ENCODE measurements at regions not wholly inside any gene's neighbourhood (a gene's known extent, or its start where the extent isn't known, plus 50 kb on each side); places are given as distances from the start of the nearest gene placed in this dataset.

DNA sequence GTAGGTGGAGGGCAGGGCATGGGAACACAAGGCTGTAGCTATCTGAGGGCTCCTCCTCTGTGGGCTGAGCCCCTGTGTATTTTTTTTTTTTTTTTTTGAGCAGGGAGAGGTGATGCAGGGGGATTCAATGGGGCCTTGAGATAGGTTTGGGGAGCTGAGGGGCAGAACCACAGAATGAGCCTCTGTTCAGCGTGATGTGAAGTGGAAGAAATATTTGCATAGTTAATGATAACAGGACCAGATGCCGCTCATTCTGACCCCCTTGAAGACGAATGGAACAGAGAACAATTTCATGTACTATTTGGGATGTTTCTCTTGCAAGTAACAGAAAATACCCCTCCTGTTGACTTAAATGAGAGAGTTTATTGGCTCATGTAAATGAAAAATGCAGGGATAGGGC is 69.7 kb upstream of the EMX2 start:
- Histone ChIP-seq H3K9me3 (no peaks in the 10 kb centered on the region), H3K4me3 (no peak overlapping the region), H3K27me3 (no peaks in the 10 kb centered on the region), H3K36me3 (no peaks in the 10 kb centered on the region), H3K27ac (no peak overlapping the region), H3K4me1 (peaks cover 32% of the 10 kb centered on the region)
- intact Hi-C loops (cut with DNase I) = no loop called here
- TF ChIP-seq, protein P1, sequence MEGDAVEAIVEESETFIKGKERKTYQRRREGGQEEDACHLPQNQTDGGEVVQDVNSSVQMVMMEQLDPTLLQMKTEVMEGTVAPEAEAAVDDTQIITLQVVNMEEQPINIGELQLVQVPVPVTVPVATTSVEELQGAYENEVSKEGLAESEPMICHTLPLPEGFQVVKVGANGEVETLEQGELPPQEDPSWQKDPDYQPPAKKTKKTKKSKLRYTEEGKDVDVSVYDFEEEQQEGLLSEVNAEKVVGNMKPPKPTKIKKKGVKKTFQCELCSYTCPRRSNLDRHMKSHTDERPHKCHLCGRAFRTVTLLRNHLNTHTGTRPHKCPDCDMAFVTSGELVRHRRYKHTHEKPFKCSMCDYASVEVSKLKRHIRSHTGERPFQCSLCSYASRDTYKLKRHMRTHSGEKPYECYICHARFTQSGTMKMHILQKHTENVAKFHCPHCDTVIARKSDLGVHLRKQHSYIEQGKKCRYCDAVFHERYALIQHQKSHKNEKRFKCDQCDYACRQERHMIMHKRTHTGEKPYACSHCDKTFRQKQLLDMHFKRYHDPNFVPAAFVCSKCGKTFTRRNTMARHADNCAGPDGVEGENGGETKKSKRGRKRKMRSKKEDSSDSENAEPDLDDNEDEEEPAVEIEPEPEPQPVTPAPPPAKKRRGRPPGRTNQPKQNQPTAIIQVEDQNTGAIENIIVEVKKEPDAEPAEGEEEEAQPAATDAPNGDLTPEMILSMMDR (IDR thresholded peaks at IDR 0.05) = no peak
- TF ChIP-seq POLR2A (IDR thresholded peaks at IDR 0.05) (no peak), POLR2AphosphoS5 (IDR thresholded peaks at IDR 0.05; ENCODE audit: insufficient read depth in 1 of 2, low read depth in 1 of 2) (no peak)
- no peak for DNase-seq (ENCODE audit: extremely low spot score in 2 of 2)

DNA sequence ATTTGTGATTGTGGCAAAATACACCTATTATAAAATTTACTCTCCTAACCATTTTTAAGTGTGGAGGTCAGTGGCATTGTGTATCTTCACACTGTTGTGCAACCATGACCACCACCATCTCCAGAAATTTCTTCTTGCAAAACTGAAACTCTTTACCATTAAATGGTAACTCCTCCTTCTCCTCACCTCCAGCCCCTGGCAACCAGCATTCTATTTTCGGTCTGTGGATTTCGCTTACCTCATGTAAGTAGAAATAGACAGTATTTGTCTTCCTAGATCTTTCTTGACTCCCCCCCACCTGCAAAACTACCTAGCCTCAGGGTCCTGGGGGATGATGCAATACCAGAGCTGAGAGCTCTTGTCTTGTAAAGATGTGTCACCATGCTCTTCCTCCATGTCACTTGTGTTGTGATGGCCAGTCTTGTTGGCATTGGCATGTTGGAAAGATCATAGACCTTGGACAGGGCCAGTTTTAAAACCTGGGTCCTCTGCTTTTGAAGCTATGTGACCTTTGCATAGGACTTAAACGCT is 71.1 kb upstream of the EMX2 start:
- no peak for TF ChIP-seq POLR2AphosphoS5 (IDR thresholded peaks at IDR 0.05; ENCODE audit: insufficient read depth in 1 of 2, low read depth in 1 of 2)
- no peak for TF ChIP-seq POLR2A (IDR thresholded peaks at IDR 0.05)
- TF ChIP-seq, protein P1 (IDR thresholded peaks at IDR 0.05) = no peak
- H3K4me3 ChIP-seq = no peak overlapping the region
- no peak overlapping the region for H3K27ac ChIP-seq
- intact Hi-C loops (cut with DNase I) = no loop called here
- no peak for DNase-seq (ENCODE audit: extremely low spot score in 2 of 2)
- H3K4me1 ChIP-seq = peaks cover 17% of the 10 kb centered on the region
- H3K27me3 ChIP-seq = no peaks in the 10 kb centered on the region
- H3K36me3 ChIP-seq = no peaks in the 10 kb centered on the region
- H3K9me3 ChIP-seq = no peaks in the 10 kb centered on the region

DNA sequence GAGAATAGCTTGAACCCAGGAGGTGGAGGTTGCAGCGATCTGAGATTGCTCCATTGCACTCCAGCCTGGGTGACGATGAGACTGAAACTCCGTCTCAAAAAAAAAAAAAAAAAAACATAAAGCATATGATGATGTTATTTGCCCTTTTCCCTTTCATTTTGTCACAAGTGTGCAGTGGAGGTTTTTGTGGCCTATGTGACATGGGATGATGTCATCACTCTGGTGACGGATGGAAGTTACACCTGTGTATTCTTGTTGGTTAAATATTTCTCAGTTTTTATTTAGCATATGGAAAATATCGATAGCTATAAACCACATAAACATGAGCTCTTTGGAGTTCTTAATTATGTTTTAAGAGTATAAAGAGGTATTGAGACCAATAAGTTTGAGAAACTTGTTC is 71.8 kb upstream of the EMX2 start:
- intact Hi-C loops (cut with DNase I) = no loop called here
- TF ChIP-seq, protein P1 (IDR thresholded peaks at IDR 0.05) = no peak
- TF ChIP-seq POLR2A (IDR thresholded peaks at IDR 0.05) (no peak), POLR2AphosphoS5 (IDR thresholded peaks at IDR 0.05; ENCODE audit: insufficient read depth in 1 of 2, low read depth in 1 of 2) (no peak)
- Histone ChIP-seq H3K27ac (no peak overlapping the region), H3K36me3 (no peaks in the 10 kb centered on the region), H3K4me3 (no peak overlapping the region), H3K4me1 (peaks cover 12% of the 10 kb centered on the region), H3K27me3 (no peaks in the 10 kb centered on the region), H3K9me3 (no peaks in the 10 kb centered on the region)
- DNase-seq (ENCODE audit: extremely low spot score in 2 of 2) = no peak

- intact Hi-C loops (cut with DNase I) = no loop called here
- TF ChIP-seq, protein P1 (IDR thresholded peaks at IDR 0.05) = no peak
- no peak for TF ChIP-seq POLR2AphosphoS5 (IDR thresholded peaks at IDR 0.05; ENCODE audit: insufficient read depth in 1 of 2, low read depth in 1 of 2)
- TF ChIP-seq POLR2A (IDR thresholded peaks at IDR 0.05) = no peak
These were observed 73.9 kb upstream of the EMX2 start for GRCh38 chr10:117468665-117469064.

DNA sequence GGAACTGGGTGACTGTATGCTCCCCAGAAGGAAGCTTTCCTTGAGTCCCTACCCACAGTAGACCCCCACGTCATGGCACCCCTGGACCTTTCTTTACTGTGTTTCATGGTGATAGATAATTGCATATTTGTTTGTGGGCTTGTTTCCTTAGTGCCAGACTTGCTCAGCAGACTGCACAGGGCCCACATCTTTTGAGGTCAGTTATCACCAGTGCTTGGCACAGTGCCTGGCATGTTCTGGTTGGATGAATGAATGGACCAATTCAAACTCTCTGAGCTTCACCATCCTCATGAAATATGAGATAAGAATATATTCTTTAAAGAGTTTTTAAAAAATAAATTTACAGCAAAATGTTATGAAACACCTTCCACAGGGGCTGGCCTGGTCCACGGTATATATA is 78.4 kb upstream of the EMX2 start:
- no peak overlapping the region for H3K4me3 ChIP-seq
- intact Hi-C loops (cut with DNase I) = no loop called here
- no peak for DNase-seq (ENCODE audit: extremely low spot score in 2 of 2)
- H3K27me3 ChIP-seq = no peaks in the 10 kb centered on the region
- no peaks in the 10 kb centered on the region for H3K9me3 ChIP-seq
- H3K4me1 ChIP-seq = peaks cover 30% of the 10 kb centered on the region
- TF ChIP-seq POLR2AphosphoS5 (IDR thresholded peaks at IDR 0.05; ENCODE audit: insufficient read depth in 1 of 2, low read depth in 1 of 2) (no peak), POLR2A (IDR thresholded peaks at IDR 0.05) (no peak)
- TF ChIP-seq, protein P1 (IDR thresholded peaks at IDR 0.05) = no peak
- peak overlapping the region; percentile 91 for H3K27ac ChIP-seq
- H3K36me3 ChIP-seq = no peaks in the 10 kb centered on the region

More at GRCh38 chr10:117468665-117469064, 73.9 kb upstream of the EMX2 start:
- H3K27ac ChIP-seq = no peak overlapping the region
- no peaks in the 10 kb centered on the region for H3K9me3 ChIP-seq
- H3K4me3 ChIP-seq = no peak overlapping the region
- no peaks in the 10 kb centered on the region for H3K36me3 ChIP-seq
- no peaks in the 10 kb centered on the region for H3K27me3 ChIP-seq
- DNase-seq (ENCODE audit: extremely low spot score in 2 of 2) = no peak
- H3K4me1 ChIP-seq = peaks cover 6% of the 10 kb centered on the region
